ENCODE measurements at regions not wholly inside any gene's neighbourhood (a gene's known extent, or its start where the extent isn't known, plus 50 kb on each side); places are given as distances from the start of the nearest gene placed in this dataset.
A peak's percentile ranks its signal among the peaks of the same experiment; 100 is the strongest.

DNA sequence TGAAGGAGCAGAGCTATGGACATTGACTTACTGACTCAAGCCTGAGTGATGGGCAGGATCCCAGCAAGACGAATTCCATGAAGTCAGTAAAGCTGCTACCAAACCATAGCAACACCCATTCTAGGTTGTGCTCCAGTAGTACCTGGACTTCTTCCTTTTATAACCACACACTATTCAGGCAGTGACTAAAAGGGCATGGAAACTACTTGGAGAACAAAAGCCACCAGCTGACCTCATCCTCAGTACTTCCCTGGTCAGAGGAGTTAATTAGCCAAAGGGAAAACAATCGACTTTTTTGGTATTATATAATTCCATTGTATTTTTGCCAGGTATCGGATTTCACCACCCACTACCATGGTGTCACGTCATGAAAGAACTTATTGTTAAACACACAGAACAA lies 237.1 kb downstream of the TTC32 start:
- Mint-ChIP-seq H3K9me3 (no peaks in the 10 kb centered on the region), H3K4me1 (peaks cover 52% of the 10 kb centered on the region), H3K4me3 (no peak overlapping the region), H3K27ac (no peak overlapping the region), H3K36me3 (ENCODE audit: low read depth) (no peaks in the 10 kb centered on the region), H3K27me3 (ENCODE audit: low read depth, poor library complexity) (peaks cover 3% of the 10 kb centered on the region)
- TF ChIP-seq, protein P1, sequence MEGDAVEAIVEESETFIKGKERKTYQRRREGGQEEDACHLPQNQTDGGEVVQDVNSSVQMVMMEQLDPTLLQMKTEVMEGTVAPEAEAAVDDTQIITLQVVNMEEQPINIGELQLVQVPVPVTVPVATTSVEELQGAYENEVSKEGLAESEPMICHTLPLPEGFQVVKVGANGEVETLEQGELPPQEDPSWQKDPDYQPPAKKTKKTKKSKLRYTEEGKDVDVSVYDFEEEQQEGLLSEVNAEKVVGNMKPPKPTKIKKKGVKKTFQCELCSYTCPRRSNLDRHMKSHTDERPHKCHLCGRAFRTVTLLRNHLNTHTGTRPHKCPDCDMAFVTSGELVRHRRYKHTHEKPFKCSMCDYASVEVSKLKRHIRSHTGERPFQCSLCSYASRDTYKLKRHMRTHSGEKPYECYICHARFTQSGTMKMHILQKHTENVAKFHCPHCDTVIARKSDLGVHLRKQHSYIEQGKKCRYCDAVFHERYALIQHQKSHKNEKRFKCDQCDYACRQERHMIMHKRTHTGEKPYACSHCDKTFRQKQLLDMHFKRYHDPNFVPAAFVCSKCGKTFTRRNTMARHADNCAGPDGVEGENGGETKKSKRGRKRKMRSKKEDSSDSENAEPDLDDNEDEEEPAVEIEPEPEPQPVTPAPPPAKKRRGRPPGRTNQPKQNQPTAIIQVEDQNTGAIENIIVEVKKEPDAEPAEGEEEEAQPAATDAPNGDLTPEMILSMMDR (IDR thresholded peaks at IDR 0.05): no peak
- no peak for DNase-seq

DNA sequence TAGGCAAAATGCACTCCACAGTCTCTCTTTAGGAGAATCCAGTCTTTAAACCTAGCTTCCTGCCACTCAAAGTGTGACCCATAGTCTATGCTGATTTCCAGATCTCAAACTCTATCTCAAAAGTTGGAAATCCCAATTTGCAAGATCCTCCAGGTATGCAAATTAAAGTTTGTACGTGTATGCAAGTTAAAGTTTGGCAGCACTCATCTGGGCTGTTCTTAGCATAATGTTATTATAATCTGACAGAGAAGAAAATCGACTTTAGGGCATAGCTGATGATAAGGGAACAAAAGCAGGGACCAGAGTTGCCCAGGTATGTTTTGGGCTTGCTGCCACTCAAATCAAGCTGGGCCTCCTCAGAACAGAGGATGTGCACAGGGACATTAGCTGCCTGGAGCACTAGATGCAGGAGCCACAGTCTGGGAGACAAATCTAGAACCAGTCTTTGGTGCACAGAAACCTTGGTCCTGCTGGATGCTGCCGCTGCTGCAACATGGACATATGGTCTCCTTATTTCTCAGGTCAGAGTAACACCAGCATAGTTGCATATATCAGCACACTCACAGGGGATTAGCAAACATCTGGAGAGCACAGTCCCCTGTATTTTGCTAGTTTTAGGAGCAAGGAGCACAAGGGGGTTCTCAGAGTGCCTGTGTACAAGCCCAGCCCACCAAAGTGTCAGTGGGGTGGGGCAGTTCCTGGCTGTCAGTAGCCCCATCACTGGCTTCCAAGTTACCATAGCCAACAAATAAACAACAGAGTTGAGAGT lies 242.6 kb downstream of the TTC32 start:
- peaks cover 6% of the 10 kb centered on the region for H3K27me3 Mint-ChIP-seq (ENCODE audit: low read depth, poor library complexity)
- no peak overlapping the region for H3K27ac Mint-ChIP-seq
- DNase-seq: no peak
- no peak overlapping the region for H3K4me3 Mint-ChIP-seq
- TF ChIP-seq, protein P1 (IDR thresholded peaks at IDR 0.05): no peak
- peaks cover 29% of the 10 kb centered on the region for H3K4me1 Mint-ChIP-seq
- H3K9me3 Mint-ChIP-seq: peaks cover 4% of the 10 kb centered on the region
- H3K36me3 Mint-ChIP-seq (ENCODE audit: low read depth): no peaks in the 10 kb centered on the region

DNA sequence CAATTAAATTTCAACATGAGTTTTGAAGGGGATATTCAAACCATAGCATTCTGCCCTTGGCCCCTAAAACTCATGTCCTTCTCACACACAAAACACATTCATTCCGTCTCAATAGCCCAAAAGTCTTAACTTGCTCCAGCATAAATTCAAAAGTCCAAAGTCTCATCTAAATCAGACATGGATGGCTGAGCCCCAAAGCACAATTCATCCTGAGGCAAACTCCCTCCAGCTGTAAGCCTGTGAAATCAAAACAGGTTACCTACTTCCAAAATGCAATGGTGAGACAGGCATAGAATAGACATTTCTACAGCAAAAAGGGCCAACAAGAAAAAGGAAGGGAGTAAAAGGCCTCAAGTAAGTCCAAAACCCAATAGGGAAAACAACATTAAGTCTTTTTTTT lies 245.8 kb downstream of the TTC32 start:
- TF ChIP-seq, protein P1 (IDR thresholded peaks at IDR 0.05): no peak
- H3K9me3 Mint-ChIP-seq: peaks cover 4% of the 10 kb centered on the region

DNA sequence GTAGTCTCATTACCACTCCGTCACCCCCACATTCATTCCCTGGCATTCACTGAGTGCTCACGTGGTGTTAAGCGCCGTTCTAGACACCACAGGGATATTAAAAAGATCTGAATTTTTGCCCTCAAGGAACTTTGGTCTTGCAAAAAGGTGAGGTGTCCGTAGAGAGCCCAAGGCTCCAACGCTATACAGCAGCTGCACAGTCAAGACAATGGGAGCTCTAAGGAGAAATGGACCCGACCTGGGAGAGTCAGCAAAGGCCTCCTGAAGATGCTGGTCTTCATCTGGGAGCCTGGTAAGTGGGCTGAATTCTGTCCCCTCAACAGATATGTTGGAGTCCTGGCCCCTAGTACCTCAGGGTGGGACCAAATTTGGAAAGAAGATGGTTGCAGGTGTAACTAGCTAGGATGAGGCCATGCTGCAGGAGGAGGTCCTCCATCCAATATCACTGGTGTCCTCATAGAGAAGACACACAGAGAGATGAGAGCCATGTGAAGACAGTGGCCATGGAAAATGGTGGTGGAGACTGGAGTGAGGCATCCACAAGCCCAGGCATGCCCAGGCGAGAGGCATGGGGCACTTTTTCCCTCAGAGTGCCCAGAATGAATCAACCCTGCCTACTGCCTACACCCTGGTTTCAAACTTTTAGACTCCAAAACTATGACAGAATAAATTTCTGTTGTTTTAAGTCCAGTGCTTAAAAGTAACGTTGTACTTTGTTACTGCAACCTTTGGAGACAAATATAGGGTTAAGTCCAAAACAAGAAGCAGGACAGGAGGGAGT lies 247.3 kb downstream of the TTC32 start:
- peaks cover 4% of the 10 kb centered on the region for H3K9me3 Mint-ChIP-seq
- H3K36me3 Mint-ChIP-seq (ENCODE audit: low read depth): no peaks in the 10 kb centered on the region
- H3K4me1 Mint-ChIP-seq: peaks cover 50% of the 10 kb centered on the region
- TF ChIP-seq, protein P1 (IDR thresholded peaks at IDR 0.05): no peak
- H3K27ac Mint-ChIP-seq: no peak overlapping the region
- H3K4me3 Mint-ChIP-seq: no peak overlapping the region
- peaks cover 7% of the 10 kb centered on the region for H3K27me3 Mint-ChIP-seq (ENCODE audit: low read depth, poor library complexity)
- no peak for DNase-seq

More for the DNA sequence above, 245.8 kb downstream of the TTC32 start:
- no peak overlapping the region for H3K4me3 Mint-ChIP-seq
- no peaks in the 10 kb centered on the region for H3K36me3 Mint-ChIP-seq (ENCODE audit: low read depth)
- peak overlapping the region; percentile 7 for H3K27ac Mint-ChIP-seq
- H3K27me3 Mint-ChIP-seq (ENCODE audit: low read depth, poor library complexity): peaks cover 7% of the 10 kb centered on the region
- no peak for DNase-seq
- peaks cover 50% of the 10 kb centered on the region for H3K4me1 Mint-ChIP-seq

DNA sequence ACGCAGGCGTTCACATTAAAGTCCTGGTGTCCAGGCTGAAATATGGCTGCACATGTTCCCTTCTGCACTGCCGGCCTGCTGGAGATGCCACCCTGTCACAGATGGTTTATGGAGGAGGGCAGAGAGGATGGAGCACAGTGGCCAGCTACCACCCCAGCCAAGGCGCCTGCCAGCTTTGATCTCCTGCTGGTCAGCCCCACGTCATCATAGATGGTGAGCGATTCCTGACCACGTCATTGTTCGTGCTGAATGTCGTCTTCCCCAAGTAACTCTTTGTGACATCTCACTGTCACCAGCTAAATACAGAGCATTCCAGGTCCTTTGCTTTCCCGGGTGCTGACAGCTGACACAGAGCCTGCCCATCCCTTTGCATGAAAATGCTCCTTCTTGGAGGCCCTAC lies 248.3 kb downstream of the TTC32 start:
- H3K36me3 Mint-ChIP-seq (ENCODE audit: low read depth): no peaks in the 10 kb centered on the region
- peak overlapping the region; percentile 17 for H3K27ac Mint-ChIP-seq
- H3K4me1 Mint-ChIP-seq: peaks cover 50% of the 10 kb centered on the region
- DNase-seq: no peak
- no peak overlapping the region for H3K4me3 Mint-ChIP-seq
- peaks cover 4% of the 10 kb centered on the region for H3K9me3 Mint-ChIP-seq
- peaks cover 7% of the 10 kb centered on the region for H3K27me3 Mint-ChIP-seq (ENCODE audit: low read depth, poor library complexity)
- TF ChIP-seq, protein P1 (IDR thresholded peaks at IDR 0.05): no peak
